ENCODE measurements at regions not wholly inside any gene's neighbourhood (a gene's known extent, or its start where the extent isn't known, plus 50 kb on each side); places are given as distances from the start of the nearest gene placed in this dataset.

DNA sequence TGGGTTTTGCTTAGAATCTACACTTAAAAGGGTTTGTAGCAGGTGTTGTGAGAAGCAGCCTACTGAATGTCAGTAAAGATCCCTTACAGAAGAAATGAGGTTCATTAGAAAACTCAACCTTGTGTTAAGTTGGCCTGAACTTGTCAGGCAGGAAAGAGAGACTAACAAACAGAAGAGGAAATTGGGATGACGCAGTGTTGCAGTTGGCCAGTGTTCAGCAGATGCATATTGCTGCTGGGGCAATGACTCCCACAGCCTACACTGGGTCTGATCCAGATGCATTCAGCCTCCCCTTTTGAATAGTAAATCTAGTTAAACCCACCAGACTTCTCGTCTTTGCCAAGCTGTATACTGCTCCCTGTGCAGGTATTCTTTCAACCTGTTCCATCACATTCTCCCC lies 409.4 kb downstream of the UBE2NL start:
- no peak for TF ChIP-seq EZH2phosphoT487 (conservative IDR thresholded peaks at IDR 0.05; ENCODE audit: low read length)
- TF ChIP-seq, protein P1, sequence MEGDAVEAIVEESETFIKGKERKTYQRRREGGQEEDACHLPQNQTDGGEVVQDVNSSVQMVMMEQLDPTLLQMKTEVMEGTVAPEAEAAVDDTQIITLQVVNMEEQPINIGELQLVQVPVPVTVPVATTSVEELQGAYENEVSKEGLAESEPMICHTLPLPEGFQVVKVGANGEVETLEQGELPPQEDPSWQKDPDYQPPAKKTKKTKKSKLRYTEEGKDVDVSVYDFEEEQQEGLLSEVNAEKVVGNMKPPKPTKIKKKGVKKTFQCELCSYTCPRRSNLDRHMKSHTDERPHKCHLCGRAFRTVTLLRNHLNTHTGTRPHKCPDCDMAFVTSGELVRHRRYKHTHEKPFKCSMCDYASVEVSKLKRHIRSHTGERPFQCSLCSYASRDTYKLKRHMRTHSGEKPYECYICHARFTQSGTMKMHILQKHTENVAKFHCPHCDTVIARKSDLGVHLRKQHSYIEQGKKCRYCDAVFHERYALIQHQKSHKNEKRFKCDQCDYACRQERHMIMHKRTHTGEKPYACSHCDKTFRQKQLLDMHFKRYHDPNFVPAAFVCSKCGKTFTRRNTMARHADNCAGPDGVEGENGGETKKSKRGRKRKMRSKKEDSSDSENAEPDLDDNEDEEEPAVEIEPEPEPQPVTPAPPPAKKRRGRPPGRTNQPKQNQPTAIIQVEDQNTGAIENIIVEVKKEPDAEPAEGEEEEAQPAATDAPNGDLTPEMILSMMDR (IDR thresholded peaks at IDR 0.05; ENCODE audit: insufficient read depth, low read length, poor library complexity, severe bottlenecking), result no peak
- H3K9me2 ChIP-seq (replicated peaks; ENCODE audit: insufficient read depth, low read length), result no peaks in the 10 kb centered on the region
- H3K9me3 ChIP-seq (ENCODE audit: insufficient read depth, low read length), result 0 out of 2 replicates have a peak, but pooled peaks cover 10% of the 10 kb centered on the region
- H3F3A ChIP-seq (ENCODE audit: insufficient read depth), result no peaks in the 10 kb centered on the region
- H2AFZ ChIP-seq (ENCODE audit: low read depth, low read length, severe bottlenecking), result no peak overlapping the region
- no peaks in the 10 kb centered on the region for H3K27me3 ChIP-seq (ENCODE audit: low read length)
- no peak overlapping the region for H3K27ac ChIP-seq (ENCODE audit: low read depth, low read length)
- no peak overlapping the region for H3K4me3 ChIP-seq (ENCODE audit: insufficient read depth, low read length, poor library complexity, severe bottlenecking)
- H3K79me2 ChIP-seq (ENCODE audit: insufficient read depth, low read length), result no peaks in the 10 kb centered on the region
- H4K20me1 ChIP-seq (ENCODE audit: low read depth, low read length), result no peaks in the 10 kb centered on the region
- H3K9ac ChIP-seq (ENCODE audit: low read length), result no peak overlapping the region
- no peaks in the 10 kb centered on the region for H3K36me3 ChIP-seq (ENCODE audit: low read length)
- H3K4me2 ChIP-seq (ENCODE audit: low read depth, low read length, poor library complexity, severe bottlenecking), result no peak overlapping the region

DNA sequence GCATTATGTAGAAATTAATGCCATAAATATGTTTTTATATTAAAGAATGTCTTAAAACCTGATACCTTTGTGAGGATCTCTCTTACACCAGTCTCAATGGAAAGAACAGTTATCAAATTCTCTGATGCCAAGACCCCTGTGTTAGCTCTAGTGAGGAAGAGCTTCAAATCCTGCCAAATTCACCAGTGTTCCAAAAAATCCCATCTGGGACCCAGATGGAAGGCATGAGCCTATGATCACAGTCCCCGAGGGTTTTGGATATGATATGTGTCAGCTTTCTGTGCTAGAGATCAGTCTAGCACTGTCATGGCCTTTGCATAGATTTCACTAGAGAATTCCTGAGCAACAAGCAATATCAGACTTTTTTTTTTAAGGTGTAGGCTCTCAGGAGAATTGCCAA lies 412.1 kb downstream of the UBE2NL start:
- H3F3A ChIP-seq (ENCODE audit: insufficient read depth), result no peaks in the 10 kb centered on the region
- H2AFZ ChIP-seq (ENCODE audit: low read depth, low read length, severe bottlenecking), result no peak overlapping the region
- no peaks in the 10 kb centered on the region for H3K9me2 ChIP-seq (replicated peaks; ENCODE audit: insufficient read depth, low read length)
- H3K4me3 ChIP-seq (ENCODE audit: insufficient read depth, low read length, poor library complexity, severe bottlenecking), result no peak overlapping the region
- H3K36me3 ChIP-seq (ENCODE audit: low read length), result no peaks in the 10 kb centered on the region
- no peak overlapping the region for H3K27ac ChIP-seq (ENCODE audit: low read depth, low read length)
- no peak overlapping the region for H3K9ac ChIP-seq (ENCODE audit: low read length)
- H3K79me2 ChIP-seq (ENCODE audit: insufficient read depth, low read length), result no peaks in the 10 kb centered on the region
- H4K20me1 ChIP-seq (ENCODE audit: low read depth, low read length), result no peaks in the 10 kb centered on the region
- no peak overlapping the region for H3K4me2 ChIP-seq (ENCODE audit: low read depth, low read length, poor library complexity, severe bottlenecking)
- H3K27me3 ChIP-seq (ENCODE audit: low read length), result no peaks in the 10 kb centered on the region
- 0 out of 2 replicates have a peak, but pooled peaks cover under 1% of the 10 kb centered on the region for H3K9me3 ChIP-seq (ENCODE audit: insufficient read depth, low read length)
- TF ChIP-seq, protein P1 (IDR thresholded peaks at IDR 0.05; ENCODE audit: insufficient read depth, low read length, poor library complexity, severe bottlenecking), result no peak
- no peak for TF ChIP-seq EZH2phosphoT487 (conservative IDR thresholded peaks at IDR 0.05; ENCODE audit: low read length)

DNA sequence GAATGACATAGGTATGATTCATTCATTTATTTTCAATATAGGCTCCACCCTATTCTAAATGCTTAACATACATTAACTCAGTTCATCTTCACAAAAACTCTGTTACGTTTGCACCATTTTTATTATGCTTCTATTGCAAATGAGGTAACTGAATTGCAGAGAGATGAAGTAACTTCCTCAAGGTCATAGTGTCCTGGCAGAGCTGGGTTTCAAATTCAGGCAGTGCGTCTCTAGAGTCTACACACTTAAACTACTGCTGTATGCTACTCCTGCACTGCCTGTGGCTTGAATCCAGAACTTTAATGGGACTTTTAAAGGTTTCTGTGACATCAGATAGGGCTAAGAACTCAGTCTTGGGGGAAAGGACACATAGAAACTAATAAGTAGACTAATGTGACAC lies 413.4 kb downstream of the UBE2NL start:
- no peak for TF ChIP-seq EZH2phosphoT487 (conservative IDR thresholded peaks at IDR 0.05; ENCODE audit: low read length)
- TF ChIP-seq, protein P1 (IDR thresholded peaks at IDR 0.05; ENCODE audit: insufficient read depth, low read length, poor library complexity, severe bottlenecking), result no peak
- Histone ChIP-seq H3K4me2 (ENCODE audit: low read depth, low read length, poor library complexity, severe bottlenecking) (no peak overlapping the region), H3K9ac (ENCODE audit: low read length) (no peak overlapping the region), H3K27me3 (ENCODE audit: low read length) (no peaks in the 10 kb centered on the region), H3K4me3 (ENCODE audit: insufficient read depth, low read length, poor library complexity, severe bottlenecking) (no peak overlapping the region), H3K79me2 (ENCODE audit: insufficient read depth, low read length) (no peaks in the 10 kb centered on the region), H3K36me3 (ENCODE audit: low read length) (no peaks in the 10 kb centered on the region), H3K9me2 (replicated peaks; ENCODE audit: insufficient read depth, low read length) (no peaks in the 10 kb centered on the region), H2AFZ (ENCODE audit: low read depth, low read length, severe bottlenecking) (no peak overlapping the region), H3K9me3 (ENCODE audit: insufficient read depth, low read length) (no peaks in the 10 kb centered on the region), H3F3A (ENCODE audit: insufficient read depth) (no peaks in the 10 kb centered on the region), H4K20me1 (ENCODE audit: low read depth, low read length) (no peaks in the 10 kb centered on the region), H3K27ac (ENCODE audit: low read depth, low read length) (no peak overlapping the region)

All from SU-DHL-6 (cell line).